AG04450 (cell line): ENCODE measurements at regions not wholly inside any gene's neighbourhood (a gene's known extent, or its start where the extent isn't known, plus 50 kb on each side); places are given as distances from the start of the nearest gene placed in this dataset.

Experiments used
- CTCF ChIA-PET: fragments of 300-600, 350-600 bp; formaldehyde crosslinking; extraction: SDS; loops from one replicate; lab custom pipeline; 2022; ENCODE audit warnings: antibody characterized with exemption, inconsistent platforms; lab: Charles Lee
- POLR2A ChIA-PET: fragments of 350-600 bp; formaldehyde crosslinking; extraction: SDS; loops from one replicate; lab custom pipeline; 2021; ENCODE audit warnings: antibody characterized with exemption, inconsistent platforms; lab: Yijun Ruan, JAX
- DNase-seq: peaks from one replicate; pipeline ENCODE4 v3.0.0-alpha.2; 2011; ENCODE audit warnings: low read depth, low spot score
- H3K27ac ChIP-seq: one replicate; pipeline ENCODE4 v1.5.1; 2012; ENCODE audit warnings: low read depth, low read length, control low read depth
- H3K27me3 ChIP-seq: one replicate; pipeline ENCODE4 v1.6.0; 2012; ENCODE audit warnings: low read length; ENCODE audit not compliant: control insufficient read depth, insufficient read depth
- H3K4me3 ChIP-seq: 2 replicates; pipeline ENCODE4 v1.5.1; 2011; ENCODE audit warnings: mild to moderate bottlenecking, low read depth, low read length, control low read depth
- H3K9me3 ChIP-seq: 2 replicates; pipeline ENCODE4 v1.5.1; 2012; ENCODE audit warnings: low read length; ENCODE audit not compliant: control insufficient read depth, insufficient read depth
- CTCF ChIP-seq: IDR thresholded peaks from 2 replicates; pipeline ENCODE4 v1.5.1; 2011; ENCODE audit warnings: low read depth, low read length, control low read depth, inconsistent platforms

GRCh38 chr22:27588268-27588667, 213.3 kb downstream of the MN1 start:
- peaks cover 40% of the 10 kb centered on the region for H3K27me3 ChIP-seq
- no peak for DNase-seq
- ChIA-PET POLR2A (no interaction called here), CTCF (no interaction called here)
- no peak overlapping the region for H3K27ac ChIP-seq
- no peak for TF ChIP-seq CTCF
- H3K4me3 ChIP-seq, result no peak overlapping the region
- H3K9me3 ChIP-seq, result no peaks in the 10 kb centered on the region; the same call in none of the 2 replicates

- no peaks in the 10 kb centered on the region; the same call in none of the 2 replicates for H3K9me3 ChIP-seq
- no peak for DNase-seq
- H3K27ac ChIP-seq, result no peak overlapping the region
- no peak overlapping the region for H3K4me3 ChIP-seq
- ChIA-PET CTCF (no interaction called here), POLR2A (no interaction called here)
- no peak for TF ChIP-seq CTCF
- H3K27me3 ChIP-seq, result peaks cover 33% of the 10 kb centered on the region
Observed at GRCh38 chr22:27588915-27589314, 212.6 kb downstream of the MN1 start.

- no peaks in the 10 kb centered on the region; the same call in none of the 2 replicates for H3K9me3 ChIP-seq
- no peak overlapping the region for H3K27ac ChIP-seq
- ChIA-PET CTCF (no interaction called here), POLR2A (no interaction called here)
- peaks cover 28% of the 10 kb centered on the region for H3K27me3 ChIP-seq
- no peak for DNase-seq
- H3K4me3 ChIP-seq, result no peak overlapping the region
- TF ChIP-seq CTCF, result no peak
Observed at GRCh38 chr22:27591060-27591459, 210.5 kb downstream of the MN1 start.

- CTCF ChIA-PET, result no interaction called here
Observed at GRCh38 chr22:27593378-27593777, 208.2 kb downstream of the MN1 start.

GRCh38 chr22:27594020-27594419, 207.5 kb downstream of the MN1 start:
- Histone ChIP-seq H3K9me3 (no peaks in the 10 kb centered on the region; the same call in none of the 2 replicates), H3K4me3 (no peak overlapping the region), H3K27ac (no peak overlapping the region), H3K27me3 (peaks cover 41% of the 10 kb centered on the region)
- CTCF ChIA-PET, result no interaction called here
- no peak for DNase-seq
- POLR2A ChIA-PET, result no interaction called here
- TF ChIP-seq CTCF, result no peak

More at GRCh38 chr22:27593378-27593777, 208.2 kb downstream of the MN1 start:
- no peaks in the 10 kb centered on the region; the same call in none of the 2 replicates for H3K9me3 ChIP-seq
- H3K27ac ChIP-seq, result no peak overlapping the region
- POLR2A ChIA-PET, result no interaction called here
- DNase-seq, result no peak
- no peak overlapping the region for H3K4me3 ChIP-seq
- H3K27me3 ChIP-seq, result peaks cover 34% of the 10 kb centered on the region
- TF ChIP-seq CTCF, result no peak
